Esophagus muscularis mucosa (tissue), 3 donors: ENCODE measurements at regions not wholly inside any gene's neighbourhood (a gene's known extent, or its start where the extent isn't known, plus 50 kb on each side); places are given as distances from the start of the nearest gene placed in this dataset.

Source experiments
- CTCF ChIP-seq, 3 experiments: fragments of 200-600 bp in 2 of 3; fragments of 450-650 bp in 1 of 3; sonication (generic) in 2 of 3; IDR thresholded peaks; one replicate each; pipeline ENCODE4 v1.5.1; 2017 to 2019; ENCODE audit warnings: antibody characterized with exemption in 3 of 3, mild to moderate bottlenecking in 2 of 3, moderate library complexity in 1 of 3
- POLR2A ChIP-seq: fragments of 450-650 bp; IDR thresholded peaks from one replicate; pipeline ENCODE4 v1.6.1; 2017; ENCODE audit warnings: antibody characterized with exemption, moderate library complexity, mild to moderate bottlenecking, low read depth

DNA sequence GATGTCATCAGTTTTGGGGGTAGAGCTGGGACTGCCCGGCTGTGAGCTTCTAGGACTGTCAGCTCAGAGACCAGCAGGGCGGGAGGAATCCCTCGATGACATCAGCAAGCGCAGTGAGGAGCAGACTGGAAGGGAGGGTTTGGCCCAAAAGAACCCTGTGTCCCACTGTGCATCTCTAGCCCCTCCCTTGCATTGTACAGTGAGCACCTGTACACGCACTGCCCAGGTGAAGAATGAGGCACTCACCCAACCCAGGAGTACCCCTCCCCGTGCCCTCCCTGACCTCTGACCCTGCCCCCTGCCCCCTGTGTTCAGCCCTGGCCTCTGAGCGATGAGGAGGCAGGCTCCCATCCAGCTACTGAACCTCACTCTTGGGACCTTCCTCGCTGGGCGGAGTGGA, 92.9 kb downstream of the HMX1 start:
- TF ChIP-seq CTCF (IDR thresholded peaks at IDR 0.05): no peak
- TF ChIP-seq POLR2A: no peak
